Amygdala (tissue), 56 donors: ENCODE measurements at regions not wholly inside any gene's neighbourhood (a gene's known extent, or its start where the extent isn't known, plus 50 kb on each side); places are given as distances from the start of the nearest gene placed in this dataset.
A peak's percentile ranks its signal among the peaks of the same experiment; 100 is the strongest.

Experiments used
- DNase-seq, 56 donors: peaks; one replicate each; lab custom pipeline; 2025; lab: John Stamatoyannopoulos, UW

DNA sequence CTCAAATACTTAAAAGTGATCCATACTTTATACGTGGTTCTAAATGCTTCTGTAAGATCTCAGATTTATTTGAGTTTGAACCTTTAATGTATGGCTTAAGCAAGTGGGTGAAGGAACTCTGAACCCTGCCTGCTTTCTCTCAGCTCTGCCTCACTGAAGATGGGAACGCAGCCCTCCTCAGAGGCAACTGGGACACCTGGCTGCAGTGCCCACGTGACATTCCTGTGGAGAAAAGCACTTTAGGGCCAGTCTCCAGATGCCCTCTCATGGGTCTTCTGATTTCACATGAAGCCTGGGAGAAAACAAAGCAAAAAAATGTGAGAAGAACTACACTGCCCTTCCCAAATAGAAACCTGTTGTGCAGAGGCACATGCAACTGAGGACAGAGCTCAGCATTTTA lies 242.6 kb upstream of the ANKRD30A start:
- DNase-seq: no peak

DNA sequence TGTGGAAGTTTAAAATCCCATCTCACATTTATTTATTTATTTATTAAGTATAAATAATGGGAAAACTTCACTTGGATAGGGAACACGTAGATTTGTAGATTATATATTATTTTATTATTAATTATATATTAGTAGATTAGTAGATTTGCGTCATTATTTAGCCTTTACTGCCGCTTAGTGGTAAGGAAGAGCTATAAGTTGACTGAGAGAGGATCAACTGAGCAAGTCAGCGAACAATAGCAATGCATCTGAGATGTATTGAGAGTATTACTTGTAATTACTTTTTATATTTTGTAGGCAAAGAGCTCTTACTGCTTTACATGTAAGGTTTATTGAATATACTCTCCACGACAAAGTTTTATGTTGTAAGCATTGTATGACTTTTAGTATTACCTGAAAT lies 244.5 kb upstream of the ANKRD30A start:
- no peak for DNase-seq

DNA sequence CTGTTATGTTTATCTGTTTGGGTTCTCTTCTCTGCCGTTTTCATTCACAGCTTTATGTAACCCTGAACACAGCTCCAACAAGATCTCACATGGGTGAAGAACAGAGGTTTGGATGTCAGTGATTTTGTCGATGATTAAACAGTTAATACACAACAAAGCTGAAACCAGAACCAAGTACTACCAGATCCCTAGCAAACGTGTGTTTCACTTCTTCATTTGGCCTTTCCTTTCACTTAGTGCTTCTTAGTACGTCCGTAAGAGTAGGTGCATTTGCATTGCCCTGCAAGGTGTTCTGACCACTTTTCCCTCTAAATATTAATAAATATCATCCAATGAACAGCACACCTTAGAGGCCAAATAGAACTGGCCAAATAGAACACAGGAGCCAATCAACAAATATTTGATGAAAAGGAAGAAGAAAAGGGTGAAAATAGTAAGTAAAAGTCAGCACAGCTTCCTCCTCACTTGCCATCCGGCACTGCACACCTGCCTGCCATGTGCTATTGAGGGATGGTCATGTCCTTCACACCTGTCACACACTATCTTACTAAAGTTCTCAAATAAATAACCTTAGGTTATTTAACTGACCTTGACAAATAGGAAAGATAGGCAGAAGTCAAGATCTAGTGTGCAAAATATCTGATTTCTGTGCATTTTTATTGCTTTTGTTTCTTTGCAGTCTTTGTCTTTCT lies 252.6 kb upstream of the ANKRD30A start:
- DNase-seq: no peak

GRCh38 chr10:36840788-36841187 lies 284.6 kb upstream of the ANKRD30A start:
- DNase-seq: no peak

DNA sequence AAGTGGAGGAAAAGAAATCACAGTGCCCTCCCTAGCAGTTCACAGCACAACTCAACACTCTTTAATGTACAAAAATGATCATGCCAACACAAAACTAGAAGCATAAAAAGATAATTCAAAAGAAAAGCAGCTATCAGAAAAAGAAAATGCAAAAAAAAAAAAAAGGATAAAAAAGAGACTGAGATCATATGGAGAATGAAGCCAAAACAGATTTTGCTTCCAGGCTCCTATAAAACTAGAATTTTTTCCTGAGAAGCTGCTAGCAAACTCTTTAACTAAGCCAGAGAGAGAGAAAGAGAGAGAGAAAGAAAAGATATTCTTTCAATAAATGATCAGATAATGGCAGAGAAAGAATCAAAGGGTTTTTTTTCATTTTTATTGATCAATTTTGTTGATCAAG lies 288.0 kb upstream of the ANKRD30A start:
- DNase-seq: no peak

DNA sequence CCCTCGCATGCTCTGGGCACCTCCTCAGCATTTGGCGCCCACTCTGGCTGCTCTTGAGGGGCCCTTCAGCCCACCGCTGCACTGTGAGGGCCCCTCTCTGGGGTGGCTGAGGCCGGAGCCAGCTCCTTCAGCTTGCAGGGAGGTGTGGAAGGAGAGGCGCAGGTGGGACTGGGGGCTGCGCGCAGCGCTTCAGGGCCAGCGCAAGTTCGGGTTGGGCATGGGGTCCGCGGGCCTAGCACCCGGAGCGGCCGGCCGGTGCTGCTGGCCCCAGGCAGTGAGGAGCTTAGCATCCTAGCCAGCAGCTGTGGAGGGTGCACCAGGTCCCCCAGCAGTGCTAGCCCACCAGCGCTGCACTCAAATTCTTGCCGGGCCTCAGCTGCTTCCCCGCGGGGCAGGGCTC lies 305.6 kb upstream of the ANKRD30A start:
- no peak for DNase-seq

DNA sequence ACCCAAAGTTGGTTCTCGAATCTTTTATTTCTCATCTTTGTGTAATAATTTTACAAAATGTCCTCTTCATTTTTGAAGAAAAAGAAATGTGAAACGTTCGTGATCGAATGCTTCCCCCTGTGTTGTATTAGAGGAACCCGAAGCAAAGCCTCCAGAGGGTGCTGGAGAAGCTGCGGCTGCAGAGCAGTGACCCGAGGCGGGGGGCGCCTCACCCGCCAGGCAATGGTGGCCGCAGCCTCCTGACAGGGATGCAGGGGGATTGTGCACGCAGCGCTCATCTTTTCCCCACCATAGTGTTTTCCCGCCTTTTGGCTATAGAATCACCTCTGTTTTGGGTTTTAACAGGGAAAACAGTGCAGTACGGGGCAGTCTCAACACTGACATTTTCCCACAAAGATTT lies 307.5 kb upstream of the ANKRD30A start:
- DNase-seq: no peak

GRCh38 chr10:36808625-36809362 lies 316.6 kb upstream of the ANKRD30A start:
- DNase-seq: no peak

- DNase-seq: no peak
Measured at GRCh38 chr10:36803229-36803628, 322.2 kb upstream of the ANKRD30A start.

DNA sequence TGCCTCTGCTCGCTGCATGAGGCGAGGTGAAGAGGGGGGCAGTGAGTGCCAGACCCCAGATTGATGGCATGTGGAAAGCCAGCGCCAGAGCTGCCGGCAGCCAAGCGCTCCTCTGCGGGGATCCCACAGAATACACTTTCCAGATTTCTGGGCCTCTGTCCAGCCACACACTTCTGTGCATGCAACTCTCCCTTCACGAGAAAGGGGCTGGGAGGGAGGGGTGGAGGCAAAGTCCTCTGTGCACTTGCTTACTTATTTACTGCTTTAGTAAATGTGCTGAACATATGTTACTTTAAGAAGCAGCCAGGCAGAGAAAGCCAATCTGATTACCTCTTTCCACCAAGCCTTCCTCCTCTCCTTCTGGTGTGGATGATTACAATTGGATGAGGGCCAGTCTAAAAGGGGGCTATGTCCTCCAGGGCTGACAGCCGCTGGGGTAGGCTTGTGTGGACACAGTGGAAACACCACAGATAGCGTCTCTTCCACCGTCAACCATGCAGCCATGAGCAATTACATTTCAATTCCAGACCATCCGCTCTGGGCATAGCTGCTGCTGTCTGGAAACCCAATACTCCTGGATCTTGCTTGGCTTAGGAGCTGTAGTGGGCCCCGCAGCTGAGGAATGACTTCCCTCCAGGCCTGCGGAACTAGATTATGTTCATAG lies 322.8 kb upstream of the ANKRD30A start:
- peak in 31 of 56 donors; percentile 4 to 56 (median 13) for DNase-seq

DNA sequence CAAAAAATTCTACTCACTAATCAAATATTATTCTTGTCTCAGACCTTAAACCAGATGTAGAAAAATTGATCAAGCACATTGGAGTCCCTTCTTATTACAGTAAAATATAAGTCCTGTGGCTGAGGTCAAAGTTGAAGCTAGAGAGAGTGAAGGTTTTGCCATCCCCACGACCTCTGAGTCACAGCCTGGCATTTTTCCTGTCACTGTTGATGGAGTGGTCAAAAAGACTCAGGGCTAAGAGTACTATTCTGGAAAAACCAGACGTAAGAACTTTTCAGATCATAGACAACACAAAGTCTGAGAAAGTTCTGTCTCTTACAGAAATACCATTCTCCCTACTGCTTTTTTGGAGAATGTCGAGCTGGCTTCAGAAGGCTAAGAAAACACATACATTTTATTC lies 323.7 kb upstream of the ANKRD30A start:
- DNase-seq: no peak

DNA sequence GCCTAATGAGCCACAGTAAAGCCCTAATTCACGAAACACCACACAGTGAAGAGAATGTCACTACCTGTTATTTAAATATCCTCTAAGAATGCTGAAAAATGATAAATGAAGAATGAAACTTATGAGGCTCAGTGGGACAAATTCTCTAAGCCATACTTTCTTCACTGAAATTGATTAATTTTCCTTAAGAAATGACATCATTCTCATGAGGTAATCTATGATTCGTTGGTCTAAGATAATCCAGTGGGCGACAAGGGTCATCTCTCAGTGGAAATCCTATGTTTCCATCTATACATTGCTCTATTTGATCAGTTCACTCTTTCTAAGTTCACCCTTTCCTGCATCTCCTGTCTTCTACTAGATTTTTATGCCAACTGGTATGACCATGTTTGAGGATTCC lies 330.4 kb upstream of the ANKRD30A start:
- no peak for DNase-seq

DNA sequence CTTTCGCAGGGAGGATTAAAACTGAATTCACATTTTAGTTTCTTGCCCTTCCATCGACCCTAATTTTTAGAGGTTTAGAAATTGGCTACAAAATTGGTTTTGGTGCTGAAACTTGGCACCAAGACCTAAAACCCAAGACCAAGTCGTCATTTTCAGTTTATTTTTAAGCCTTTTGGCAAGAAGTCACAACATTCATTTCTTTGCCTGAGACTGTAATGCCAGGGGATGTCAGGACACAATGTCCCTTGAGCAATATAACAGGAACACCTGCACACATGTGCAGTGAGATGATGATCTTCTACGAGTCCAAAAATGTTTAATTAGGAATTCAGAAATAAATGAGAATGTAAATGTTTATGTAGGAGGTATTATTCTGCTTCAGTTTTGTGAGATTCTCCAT lies 335.4 kb upstream of the ANKRD30A start:
- no peak for DNase-seq

DNA sequence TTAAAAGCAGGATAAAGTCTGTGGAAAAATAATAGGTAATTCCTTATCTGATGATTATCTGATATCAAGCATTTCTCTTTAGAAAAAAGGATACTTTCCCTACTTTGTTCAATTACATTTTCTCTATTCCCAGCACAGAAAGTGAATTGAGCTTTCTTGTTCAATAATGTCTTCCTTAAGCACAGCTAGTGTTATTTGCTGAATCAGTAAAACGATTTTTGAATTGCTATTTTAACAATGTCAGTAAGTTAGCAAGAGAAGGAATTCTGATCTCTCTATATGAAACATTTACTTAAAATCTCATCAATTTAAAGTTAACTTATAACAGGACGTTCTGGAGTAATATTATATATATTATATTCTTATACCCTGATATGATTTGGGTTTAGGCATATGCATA lies 337.2 kb upstream of the ANKRD30A start:
- DNase-seq: no peak

DNA sequence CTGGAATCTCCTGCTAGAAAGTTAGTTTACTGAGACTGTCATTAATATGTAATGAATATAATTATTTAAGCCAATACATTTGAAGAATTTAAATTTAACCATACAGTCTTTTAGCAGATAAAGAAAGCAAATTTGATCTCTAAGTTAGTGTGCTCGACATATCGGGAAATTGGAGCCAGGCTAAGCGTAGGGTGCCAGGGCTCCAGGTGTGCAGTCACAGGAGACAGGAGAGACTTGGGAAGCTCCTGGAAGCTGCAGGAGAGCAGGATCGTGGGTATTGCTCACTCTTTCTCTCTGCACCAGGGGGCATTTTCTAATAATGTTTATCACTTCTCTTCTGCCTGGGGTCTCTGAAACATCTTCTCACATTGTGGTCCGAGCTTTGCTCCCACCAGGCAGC lies 342.0 kb upstream of the ANKRD30A start:
- DNase-seq: no peak

GRCh38 chr10:36781570-36781969 lies 343.8 kb upstream of the ANKRD30A start:
- DNase-seq: no peak

DNA sequence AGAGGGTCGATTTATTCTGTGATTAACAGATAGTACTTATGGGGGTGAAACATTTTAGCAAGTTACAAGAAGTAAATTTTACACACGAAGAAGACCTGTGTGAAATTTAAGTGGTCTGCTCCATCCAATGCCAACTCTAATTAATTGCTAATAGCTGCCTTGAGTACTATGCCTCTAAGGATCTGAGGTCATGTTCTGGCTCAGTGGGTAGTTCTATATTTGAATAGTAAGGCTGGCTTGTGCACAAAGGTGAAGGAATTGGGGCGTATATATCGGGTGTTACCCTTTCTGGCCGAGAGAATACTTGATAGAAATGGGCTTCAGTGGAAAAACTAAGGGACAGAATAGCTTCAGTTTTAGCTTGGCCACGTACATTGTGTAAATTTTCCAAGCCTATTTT lies 345.2 kb upstream of the ANKRD30A start:
- no peak for DNase-seq

GRCh38 chr10:36779238-36779846 lies 346.1 kb upstream of the ANKRD30A start:
- DNase-seq: peak in 30 of 56 donors; percentile 1 to 70 (median 9)

DNA sequence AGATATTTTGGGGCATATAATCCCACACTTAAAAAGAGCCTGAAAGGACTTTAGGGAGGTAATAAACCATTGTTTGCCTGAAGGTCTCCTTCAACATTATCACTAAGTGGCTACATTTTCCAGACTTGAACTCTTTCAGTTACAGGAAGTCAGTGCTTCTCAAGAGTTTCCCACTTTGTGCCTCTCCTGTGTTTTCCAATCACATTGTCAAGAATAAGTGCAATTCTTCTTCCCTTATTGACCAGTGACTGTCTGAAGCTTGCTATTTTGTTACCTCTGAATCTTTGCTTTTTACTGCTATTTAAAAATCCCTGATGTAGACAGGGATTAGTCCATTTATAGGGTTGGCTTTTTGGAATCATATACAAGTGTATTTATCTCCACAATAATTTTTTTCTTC lies 346.7 kb upstream of the ANKRD30A start:
- DNase-seq: no peak

DNA sequence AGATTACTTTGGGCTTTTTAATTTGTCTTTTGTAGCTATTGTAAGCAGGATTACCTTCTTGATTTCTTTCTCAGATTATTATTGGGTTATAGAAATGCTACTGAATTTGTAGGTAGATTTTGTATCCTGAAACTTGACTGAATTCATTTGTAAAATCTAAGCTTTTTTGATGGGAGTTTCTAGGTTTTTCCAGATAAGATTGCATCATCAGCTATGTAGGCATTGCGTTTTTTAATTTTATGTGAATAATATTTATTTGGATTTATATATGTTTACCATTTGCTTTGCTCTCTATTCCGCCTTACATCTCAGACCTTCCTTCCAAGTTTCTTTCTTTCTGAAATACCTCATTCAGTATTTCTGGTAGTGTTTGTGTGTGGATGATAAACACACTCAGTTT lies 351.7 kb upstream of the ANKRD30A start:
- no peak for DNase-seq

DNA sequence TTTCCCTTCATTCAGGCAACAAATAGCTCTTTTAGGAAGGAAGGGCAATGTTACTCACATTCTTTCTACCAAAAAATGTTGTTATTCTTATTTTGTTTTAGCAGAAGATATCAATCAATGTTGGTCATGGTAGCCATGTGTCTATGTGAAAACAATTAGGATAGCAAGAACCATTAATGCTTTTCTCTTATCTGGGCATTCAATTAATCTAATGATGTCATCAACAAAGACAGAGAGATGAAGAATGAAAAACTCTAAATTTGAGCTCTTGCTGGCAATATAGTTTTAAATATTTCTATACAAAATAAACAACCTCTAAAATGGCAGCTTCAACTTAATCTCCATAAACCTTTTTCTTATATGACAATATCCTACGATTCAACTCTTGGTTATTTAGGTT lies 353.7 kb upstream of the ANKRD30A start:
- no peak for DNase-seq
